PC-9 (cell line): ENCODE measurements at regions not wholly inside any gene's neighbourhood (a gene's known extent, or its start where the extent isn't known, plus 50 kb on each side); places are given as distances from the start of the nearest gene placed in this dataset.
A peak's percentile ranks its signal among the peaks of the same experiment; 100 is the strongest.

Experiments
- BruUV-seq: library from RNA; stranded (reverse); fragments of 400-500 nt; replicated peaks from 2 replicates; lab custom pipeline; 2021; lab: Mats Ljungman, UMichigan
- CTCF ChIA-PET: fragments of 300-600 bp; sonication (Branson Sonifier 250); formaldehyde crosslinking; loops from one replicate; lab custom pipeline; 2022; ENCODE audit warnings: antibody characterized with exemption; lab: Charles Lee
- POLR2A ChIA-PET: fragments of 300-600 bp; sonication (Branson Sonifier 250); formaldehyde crosslinking; loops from one replicate; lab custom pipeline; 2022; ENCODE audit warnings: antibody characterized with exemption; ENCODE audit not compliant: unreplicated experiment; lab: Charles Lee
- DNase-seq, 2 experiments: peaks; one replicate each; pipeline versions ENCODE4 v3.0.0 to v3.0.0-alpha.2; 2015 to 2022; ENCODE audit warnings: mixed read lengths in 1 of 2
- H2AFZ ChIP-seq: fragments of 200-600 bp; sonication (generic); 2 replicates; pipeline ENCODE4 v1.8.1; 2017; ENCODE audit warnings: antibody characterized with exemption
- H3F3A ChIP-seq: fragments of 200-600 bp; sonication (generic); 2 replicates; pipeline ENCODE4 v1.8.1; 2017; ENCODE audit warnings: antibody characterized with exemption, mild to moderate bottlenecking, low read depth; ENCODE audit not compliant: insufficient read depth
- H3K27ac ChIP-seq: fragments of 200-600 bp; sonication (generic); 2 replicates; pipeline ENCODE4 v1.6.1; 2016; ENCODE audit warnings: mixed run types
- H3K27me3 ChIP-seq: fragments of 200-600 bp; sonication (generic); 2 replicates; pipeline ENCODE4 v1.6.1; 2016; ENCODE audit warnings: low read depth, mixed run types; ENCODE audit not compliant: insufficient read depth
- H3K36me3 ChIP-seq: fragments of 200-600 bp; sonication (generic); 2 replicates; pipeline ENCODE4 v1.6.1; 2016; ENCODE audit warnings: low read depth, mixed run types
- H3K4me1 ChIP-seq: fragments of 200-600 bp; sonication (generic); replicated peaks from 2 replicates; pipeline ENCODE4 v1.6.1; 2016; ENCODE audit warnings: mixed run types; ENCODE audit not compliant: insufficient read depth
- H3K4me2 ChIP-seq: fragments of 200-600 bp; sonication (generic); 2 replicates; pipeline ENCODE4 v1.6.1; 2017; ENCODE audit warnings: mixed run types
- H3K4me3 ChIP-seq: fragments of 200-600 bp; sonication (generic); 2 replicates; pipeline ENCODE4 v1.6.1; 2016; ENCODE audit warnings: mixed run types
- H3K79me2 ChIP-seq: fragments of 200-600 bp; sonication (generic); 2 replicates; pipeline ENCODE4 v1.6.1; 2017; ENCODE audit warnings: low read depth, mixed run types
- H3K9me2 ChIP-seq: fragments of 200-600 bp; sonication (generic); 2 replicates; pipeline ENCODE4 v1.8.1; 2017; ENCODE audit warnings: mild to moderate bottlenecking; ENCODE audit not compliant: insufficient read depth
- H3K9me3 ChIP-seq: fragments of 200-600 bp; sonication (generic); 2 replicates; pipeline ENCODE4 v1.8.1; 2016; ENCODE audit warnings: low read depth; ENCODE audit not compliant: insufficient read depth
- H4K20me1 ChIP-seq: fragments of 200-600 bp; sonication (generic); 2 replicates; pipeline ENCODE4 v1.8.1; 2017; ENCODE audit not compliant: insufficient read depth
- CTCF ChIP-seq: fragments of 200-600 bp; sonication (generic); conservative IDR thresholded peaks from 2 replicates; pipeline ENCODE4 v1.6.1; 2017; ENCODE audit warnings: mixed run types, antibody characterized with exemption, mild to moderate bottlenecking, moderate library complexity
- EZH2 ChIP-seq: fragments of 200-600 bp; sonication (generic); IDR thresholded peaks from 2 replicates; pipeline ENCODE4 v1.8.0; 2017; ENCODE audit warnings: antibody characterized with exemption, low read depth
- intact Hi-C: fragments of 100-400 bp; cut with micrococcal nuclease; formaldehyde crosslinking; loops from one replicate; pipeline ENCODE4 v1.10.0; 2022; ENCODE audit not compliant: unreplicated experiment

- H3K4me2 ChIP-seq = no peak overlapping the region
- peak in 1 of 2 experiments; percentile 97 for DNase-seq
- H3F3A ChIP-seq = peaks cover 4% of the 10 kb centered on the region; the same call in 1 of the 2 replicates
- no peaks in the 10 kb centered on the region for H3K9me2 ChIP-seq
- no peaks in the 10 kb centered on the region for H3K79me2 ChIP-seq
- no peaks in the 10 kb centered on the region for H3K27me3 ChIP-seq
- no TSS peak for BruUV-seq
- CTCF ChIA-PET = interaction anchor here (0.6 to 0.7 kb wide), 2 partner anchors 109 to 168 kb away, joined by 3 to 5 read pairs; no protein-coding TSS in a partner anchor
- intact Hi-C loops = loop anchor here (1.0 to 5.0 kb wide), 7 partner anchors 21 to 153 kb away; no protein-coding TSS in a partner anchor
- no peak overlapping the region for H2AFZ ChIP-seq
- no peak overlapping the region for H3K4me3 ChIP-seq
- H3K4me1 ChIP-seq = 0 out of 2 replicates have a peak, but pooled peaks cover 6% of the 10 kb centered on the region
- H4K20me1 ChIP-seq = no peaks in the 10 kb centered on the region
- H3K36me3 ChIP-seq = no peaks in the 10 kb centered on the region
- H3K27ac ChIP-seq = no peak overlapping the region
- POLR2A ChIA-PET = interaction anchor here (0.5 to 0.7 kb wide), 7 partner anchors 54 to 334 kb away, joined by 3 to 18 read pairs (median 4); no protein-coding TSS in a partner anchor
- H3K9me3 ChIP-seq = no peaks in the 10 kb centered on the region
- TF ChIP-seq EZH2 (no peak), CTCF (no peak)
These were observed 153.7 kb upstream of the HES1 start for GRCh38 chr3:193982258-193982659.

- H3K27ac ChIP-seq = no peak overlapping the region
These were observed 151.8 kb upstream of the HES1 start for GRCh38 chr3:193983846-193984818.

More at GRCh38 chr3:193983846-193984818, 151.8 kb upstream of the HES1 start:
- DNase-seq = no peak
- H3K9me3 ChIP-seq = no peaks in the 10 kb centered on the region; the same call in 1 of the 2 replicates
- no peaks in the 10 kb centered on the region for H3K79me2 ChIP-seq
- ChIA-PET POLR2A (no interaction called here), CTCF (no interaction called here)
- H3K4me2 ChIP-seq = no peak overlapping the region
- H3K4me3 ChIP-seq = no peak overlapping the region
- no peaks in the 10 kb centered on the region for H3K9me2 ChIP-seq
- H2AFZ ChIP-seq = no peak overlapping the region
- intact Hi-C loops = loop anchor here (2.0 to 5.0 kb wide), 2 partner anchors 41 to 48 kb away; no protein-coding TSS in a partner anchor
- BruUV-seq = no TSS peak
- H4K20me1 ChIP-seq = no peaks in the 10 kb centered on the region
- no peaks in the 10 kb centered on the region for H3K27me3 ChIP-seq
- TF ChIP-seq CTCF (no peak), EZH2 (no peak)
- no peaks in the 10 kb centered on the region for H3K36me3 ChIP-seq
- 0 out of 2 replicates have a peak, but pooled peaks cover 6% of the 10 kb centered on the region for H3K4me1 ChIP-seq
- peaks cover 4% of the 10 kb centered on the region; the same call in 1 of the 2 replicates for H3F3A ChIP-seq
